Panc1 (cell line): ENCODE measurements at regions not wholly inside any gene's neighbourhood (a gene's known extent, or its start where the extent isn't known, plus 50 kb on each side); places are given as distances from the start of the nearest gene placed in this dataset.

ENCODE experiments used
- ATAC-seq: fragments of 200-7000 bp; cut with Tn5 transposase; 2 replicates; pipeline ENCODE4 v1.9.1; 2020; ENCODE audit warnings: mild to moderate bottlenecking, moderate library complexity
- BruUV-seq: library from RNA; stranded (reverse); fragments of 400-500 nt; replicated peaks from 2 replicates; lab custom pipeline; 2021; lab: Mats Ljungman, UMichigan
- CTCF ChIA-PET: fragments of 300-600 bp; sonication (Branson Sonifier 250); formaldehyde crosslinking; loops from one replicate; lab custom pipeline; 2022; ENCODE audit warnings: antibody characterized with exemption; lab: Charles Lee
- POLR2A ChIA-PET: fragments of 300-600 bp; sonication (Branson Sonifier 250); formaldehyde crosslinking; loops from one replicate; lab custom pipeline; 2022; ENCODE audit warnings: antibody characterized with exemption; lab: Charles Lee
- DNase-seq: peaks from one replicate; pipeline ENCODE4 v3.0.0-alpha.2; 2010; ENCODE audit warnings: low read depth, low spot score
- H3K27ac ChIP-seq: 2 replicates; pipeline ENCODE4 v1.5.1; 2011; ENCODE audit warnings: mild to moderate bottlenecking, low read length, inconsistent platforms
- H3K27me3 ChIP-seq: fragments of 200-500 bp; sonication (Bioruptor generic); 2 replicates; pipeline ENCODE4 v1.6.0; 2014; ENCODE audit warnings: low read length, inconsistent platforms; ENCODE audit not compliant: control insufficient read depth, insufficient read depth
- H3K36me3 ChIP-seq: fragments of 200-500 bp; sonication (Bioruptor generic); 2 replicates; pipeline ENCODE4 v1.5.1; 2014; ENCODE audit warnings: inconsistent platforms, mild to moderate bottlenecking, low read length, moderate library complexity; ENCODE audit not compliant: control insufficient read depth, insufficient read depth
- H3K4me1 ChIP-seq: 2 replicates; pipeline ENCODE4 v1.5.1; 2011; ENCODE audit warnings: inconsistent platforms, mild to moderate bottlenecking, low read length, moderate library complexity; ENCODE audit not compliant: control insufficient read depth, insufficient read depth
- H3K4me3 ChIP-seq, 2 experiments: 2 replicates each; pipeline ENCODE4 v1.5.1; 2011 to 2012; ENCODE audit warnings: low read depth in 2 of 2, low read length in 2 of 2, mild to moderate bottlenecking in 2 of 2, inconsistent platforms in 1 of 2, moderate library complexity in 1 of 2
- H3K9me3 ChIP-seq: fragments of 200-500 bp; sonication (Bioruptor generic); 2 replicates; pipeline ENCODE4 v1.5.1; 2014; ENCODE audit warnings: low read depth, mild to moderate bottlenecking, inconsistent platforms, low read length, moderate library complexity; ENCODE audit not compliant: control insufficient read depth, insufficient read depth
- POLR2AphosphoS5 ChIP-seq: IDR thresholded peaks from 2 replicates; pipeline ENCODE4 v1.6.1; 2012; ENCODE audit warnings: mild to moderate bottlenecking, low read depth, low read length, moderate library complexity
- REST ChIP-seq, 2 experiments: IDR thresholded peaks; 2 replicates each; pipeline ENCODE4 v1.6.1; 2011 to 2012; ENCODE audit warnings: low read depth in 2 of 2, control low read depth in 1 of 2, low read length in 1 of 2, mild to moderate bottlenecking in 1 of 2, moderate library complexity in 1 of 2; ENCODE audit not compliant: insufficient read depth in 1 of 2
- SIN3A ChIP-seq: IDR thresholded peaks from 2 replicates; pipeline ENCODE4 v1.6.1; 2012; ENCODE audit warnings: low read depth, mild to moderate bottlenecking, low read length, moderate library complexity, borderline replicate concordance; ENCODE audit not compliant: insufficient read depth
- TCF7L2 ChIP-seq: IDR thresholded peaks from 2 replicates; pipeline ENCODE4 v1.6.1; 2011; ENCODE audit warnings: mild to moderate bottlenecking, low read depth, low read length, inconsistent platforms
- in situ Hi-C: cut with HindIII; loops from 2 replicates; pipeline ENCODE4 v1.10.0; 2016; ENCODE audit warnings: low sequenced_read_pairs, low pct_unique_long_range_greater_than_20kb
- intact Hi-C: fragments of 100-400 bp; cut with micrococcal nuclease; formaldehyde crosslinking; loops from one replicate; pipeline ENCODE4 v1.10.0; 2022; ENCODE audit not compliant: unreplicated experiment
- TF ChIP-seq, protein P1 (sequence below): fragments of 450-650 bp; IDR thresholded peaks from 2 replicates; pipeline ENCODE4 v1.5.1; 2017; ENCODE audit warnings: mild to moderate bottlenecking

DNA sequence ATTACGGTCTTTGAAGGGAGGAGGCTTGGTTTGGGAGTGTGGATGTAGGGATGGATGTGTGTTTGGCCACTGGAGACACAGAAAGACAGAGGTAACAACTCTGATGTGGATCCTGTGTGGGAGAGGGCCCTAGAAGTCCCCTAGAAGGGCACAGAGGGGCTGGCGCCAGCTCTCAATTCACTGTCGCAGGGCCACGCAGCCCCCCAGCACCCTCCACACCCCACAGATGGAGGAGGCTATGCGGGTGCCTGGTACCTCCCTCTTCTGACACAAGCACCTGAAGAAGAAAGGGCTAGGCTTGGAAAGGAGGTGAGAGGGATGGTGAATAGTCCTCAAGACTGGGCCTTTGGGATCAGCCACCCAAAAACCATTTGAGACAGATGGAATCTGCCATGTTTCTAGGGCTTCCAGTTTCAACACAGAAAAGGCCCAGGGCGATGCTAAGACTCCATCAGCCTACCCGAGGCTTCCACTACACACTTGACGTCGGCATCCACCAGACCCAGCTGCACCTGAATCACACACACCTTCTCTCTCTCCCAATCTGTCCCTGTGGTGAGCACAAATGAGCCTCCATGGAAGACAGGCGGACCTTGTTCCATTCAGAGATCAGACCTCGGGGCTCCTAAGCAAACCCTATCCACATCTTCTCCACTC, 413.5 kb upstream of the HS6ST1 start:
- Histone ChIP-seq H3K36me3 (no peaks in the 10 kb centered on the region), H3K4me3 (no peak overlapping the region), H3K27ac (no peak overlapping the region), H3K27me3 (0 out of 2 replicates have a peak, but pooled peaks cover 2% of the 10 kb centered on the region), H3K4me1 (no peaks in the 10 kb centered on the region), H3K9me3 (peaks cover 6% of the 10 kb centered on the region; the same call in 1 of the 2 replicates)
- ChIA-PET POLR2A (no interaction called here), CTCF (no interaction called here)
- in situ Hi-C loops (no loop called here), intact Hi-C loops (loop anchor here (10.0 kb wide), 1 partner anchor 1193 kb away; no protein-coding TSS in a partner anchor)
- DNase-seq, result no peak
- no TSS peak for BruUV-seq
- no peak for ATAC-seq
- TF ChIP-seq POLR2AphosphoS5, result no peak
- no peak for TF ChIP-seq TCF7L2
- no peak for TF ChIP-seq REST (IDR thresholded peaks at IDR 0.05; ENCODE audit: insufficient read depth in 1 of 2, low read depth in 2 of 2, low read length in 1 of 2)
- no peak for TF ChIP-seq SIN3A
- TF ChIP-seq, protein P1, sequence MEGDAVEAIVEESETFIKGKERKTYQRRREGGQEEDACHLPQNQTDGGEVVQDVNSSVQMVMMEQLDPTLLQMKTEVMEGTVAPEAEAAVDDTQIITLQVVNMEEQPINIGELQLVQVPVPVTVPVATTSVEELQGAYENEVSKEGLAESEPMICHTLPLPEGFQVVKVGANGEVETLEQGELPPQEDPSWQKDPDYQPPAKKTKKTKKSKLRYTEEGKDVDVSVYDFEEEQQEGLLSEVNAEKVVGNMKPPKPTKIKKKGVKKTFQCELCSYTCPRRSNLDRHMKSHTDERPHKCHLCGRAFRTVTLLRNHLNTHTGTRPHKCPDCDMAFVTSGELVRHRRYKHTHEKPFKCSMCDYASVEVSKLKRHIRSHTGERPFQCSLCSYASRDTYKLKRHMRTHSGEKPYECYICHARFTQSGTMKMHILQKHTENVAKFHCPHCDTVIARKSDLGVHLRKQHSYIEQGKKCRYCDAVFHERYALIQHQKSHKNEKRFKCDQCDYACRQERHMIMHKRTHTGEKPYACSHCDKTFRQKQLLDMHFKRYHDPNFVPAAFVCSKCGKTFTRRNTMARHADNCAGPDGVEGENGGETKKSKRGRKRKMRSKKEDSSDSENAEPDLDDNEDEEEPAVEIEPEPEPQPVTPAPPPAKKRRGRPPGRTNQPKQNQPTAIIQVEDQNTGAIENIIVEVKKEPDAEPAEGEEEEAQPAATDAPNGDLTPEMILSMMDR, result no peak

DNA sequence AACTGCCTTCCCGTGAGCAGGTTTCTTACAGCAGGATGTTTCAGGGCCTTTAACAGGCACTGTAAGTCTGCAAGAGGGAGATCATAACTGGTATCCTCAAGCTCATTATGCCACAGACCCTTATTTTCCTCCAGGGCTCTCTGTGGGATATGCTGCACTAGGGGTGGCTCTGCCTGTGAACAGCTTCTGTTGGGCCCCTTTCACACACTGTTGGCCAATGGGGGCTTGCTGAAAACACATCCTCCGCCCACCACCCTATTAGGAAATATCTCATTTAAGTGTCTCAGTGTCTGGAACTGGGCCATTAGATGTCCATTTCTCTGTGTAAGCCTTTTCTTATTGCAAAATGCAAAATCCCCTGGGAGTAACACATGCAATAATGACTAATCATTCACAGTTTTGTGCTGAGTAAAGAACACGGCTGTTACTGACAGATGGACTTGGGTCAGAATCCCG, 414.3 kb upstream of the HS6ST1 start:
- Histone ChIP-seq H3K4me3 (no peak overlapping the region), H3K27ac (no peak overlapping the region), H3K9me3 (peaks cover 6% of the 10 kb centered on the region; the same call in 1 of the 2 replicates), H3K4me1 (no peaks in the 10 kb centered on the region), H3K27me3 (0 out of 2 replicates have a peak, but pooled peaks cover 2% of the 10 kb centered on the region), H3K36me3 (no peaks in the 10 kb centered on the region)
- BruUV-seq, result no TSS peak
- CTCF ChIA-PET, result no interaction called here
- TF ChIP-seq SIN3A, result no peak
- no peak for TF ChIP-seq REST (IDR thresholded peaks at IDR 0.05; ENCODE audit: insufficient read depth in 1 of 2, low read depth in 2 of 2, low read length in 1 of 2)
- no peak for TF ChIP-seq POLR2AphosphoS5
- TF ChIP-seq, protein P1, result no peak
- no peak for TF ChIP-seq TCF7L2
- DNase-seq (no peak), ATAC-seq (no peak)
- POLR2A ChIA-PET, result no interaction called here
- intact Hi-C loops (loop anchor here (10.0 kb wide), 1 partner anchor 1192 kb away; no protein-coding TSS in a partner anchor), in situ Hi-C loops (no loop called here)
